ENCODE measurements at regions not wholly inside any gene's neighbourhood (a gene's known extent, or its start where the extent isn't known, plus 50 kb on each side); places are given as distances from the start of the nearest gene placed in this dataset.

DNA sequence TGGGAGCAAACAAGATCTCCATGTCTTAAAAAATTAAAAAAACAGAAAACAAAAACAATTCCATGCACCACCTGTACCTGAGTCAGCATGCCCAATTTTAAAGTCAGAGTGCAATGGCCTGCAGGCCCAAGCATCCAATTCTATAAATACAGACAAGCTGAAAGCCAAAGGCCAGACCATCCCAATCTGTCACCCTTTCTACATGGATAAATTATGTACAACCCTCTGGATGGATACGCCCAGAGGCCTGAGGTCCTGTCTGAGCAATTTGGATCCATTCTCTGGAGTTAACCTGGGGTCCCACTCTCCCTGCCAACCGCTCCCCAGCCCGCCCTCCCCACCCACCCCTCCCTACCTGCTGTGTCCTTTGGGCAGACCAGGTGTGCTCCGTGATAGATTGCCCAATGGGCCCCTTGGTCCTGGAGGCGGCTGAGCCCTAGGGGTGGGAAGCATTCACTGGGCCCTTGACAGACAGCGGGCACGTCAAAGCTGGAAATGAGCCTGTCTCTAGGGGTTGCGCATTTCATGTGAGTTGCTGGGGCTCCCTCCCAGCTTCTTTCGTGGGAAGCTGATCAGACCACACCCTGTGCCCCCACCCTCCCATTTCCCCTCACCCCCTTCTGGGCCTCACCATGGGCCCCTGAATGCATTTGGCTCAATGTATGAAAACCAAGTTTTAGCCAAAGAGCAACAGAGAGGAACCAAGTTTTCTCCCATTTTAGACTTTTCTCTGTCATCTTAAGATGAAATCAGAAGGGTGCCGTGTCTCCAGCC, 171.3 kb downstream of the BCL11B start:
- H3K4me3 ChIP-seq (ENCODE audit: low read depth, low read length), result no peak overlapping the region

DNA sequence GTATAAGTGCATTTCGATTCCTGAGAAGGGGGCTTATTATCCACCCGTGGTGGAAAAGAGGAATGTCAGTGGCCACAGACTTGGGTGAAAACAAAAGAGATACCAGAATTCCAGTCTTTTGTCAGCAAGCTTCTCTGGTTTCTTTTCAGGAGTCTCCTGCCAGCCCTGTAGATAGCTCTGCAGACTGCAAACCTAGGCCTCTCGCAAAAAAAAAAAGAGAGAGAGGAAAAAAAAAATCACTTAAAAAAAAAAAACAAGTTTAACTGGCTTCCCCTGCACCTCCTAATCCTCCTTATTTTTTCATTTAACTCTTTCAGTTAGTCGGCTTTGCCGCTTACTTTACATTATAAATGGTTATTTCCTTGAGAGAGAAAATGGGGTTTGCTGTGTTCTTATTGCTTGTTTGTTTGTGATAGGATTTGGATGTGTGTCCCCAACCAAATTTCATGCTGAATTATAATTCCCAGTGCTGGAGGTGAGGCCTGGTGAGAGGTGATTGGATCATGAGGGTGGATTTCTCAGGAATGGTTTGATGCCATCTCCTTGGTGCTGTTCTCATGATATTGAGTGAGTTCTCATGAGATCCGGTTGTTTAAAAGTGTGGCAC, 170.0 kb downstream of the BCL11B start:
- no peak overlapping the region for H3K4me3 ChIP-seq (ENCODE audit: low read depth, low read length)

- H3K4me3 ChIP-seq (ENCODE audit: low read depth, low read length), result no peak overlapping the region
These were observed 155.2 kb downstream of the BCL11B start for GRCh38 chr14:99116741-99117295.

DNA sequence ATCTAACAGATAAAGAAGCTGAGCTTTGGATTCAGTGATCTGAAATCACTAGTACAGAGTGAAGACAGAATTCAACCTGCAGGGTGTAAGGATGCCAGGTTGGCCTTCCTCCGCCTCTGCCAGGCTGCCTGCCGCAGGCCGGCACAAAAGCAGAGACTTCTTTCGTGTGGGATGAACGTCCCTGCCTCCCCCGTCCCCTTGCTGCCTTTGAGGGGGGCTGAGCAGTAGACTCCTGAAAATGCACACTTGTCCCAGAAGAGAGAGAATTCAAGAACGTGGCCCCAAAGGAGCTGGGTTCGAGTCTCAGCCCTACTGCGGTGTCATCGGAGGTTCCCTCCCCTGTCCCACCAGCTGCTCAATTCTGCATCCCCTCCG, 154.3 kb downstream of the BCL11B start:
- H3K4me3 ChIP-seq (ENCODE audit: low read depth, low read length), result no peak overlapping the region

DNA sequence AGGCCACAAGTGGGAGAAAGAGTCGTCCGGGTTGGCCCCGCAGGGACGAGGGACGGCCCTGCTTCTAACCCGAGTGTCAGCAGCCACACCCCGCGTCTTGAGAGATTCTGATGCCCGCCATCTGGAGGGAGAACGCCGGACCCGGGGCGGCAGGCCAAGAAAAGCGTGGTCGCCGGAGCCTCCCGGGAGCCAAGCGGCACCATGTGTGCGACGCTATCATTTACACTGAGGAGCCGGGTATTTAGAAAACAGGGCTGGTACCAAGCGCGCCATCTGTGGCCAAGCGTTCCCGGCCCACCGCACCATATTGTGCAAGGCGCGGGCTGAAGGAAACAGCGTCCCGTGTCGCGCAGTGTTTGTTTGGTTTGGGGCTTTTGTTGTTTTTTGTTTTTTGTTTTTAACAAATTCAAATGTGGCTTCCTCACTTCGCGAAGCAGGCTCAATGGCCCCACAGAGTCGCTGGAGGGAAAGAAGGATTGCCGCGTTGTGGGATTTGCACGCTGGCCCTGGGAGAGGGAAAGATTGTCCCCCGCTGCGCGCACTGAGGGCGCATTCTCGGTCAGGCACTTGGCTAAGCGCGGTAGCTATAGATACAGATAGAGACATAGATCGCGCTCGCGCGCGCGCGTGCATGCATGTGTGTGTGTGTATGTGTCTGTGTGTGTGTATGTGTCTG, 153.8 kb downstream of the BCL11B start:
- H3K4me3 ChIP-seq (ENCODE audit: low read depth, low read length), result peak overlapping the region; percentile 14

DNA sequence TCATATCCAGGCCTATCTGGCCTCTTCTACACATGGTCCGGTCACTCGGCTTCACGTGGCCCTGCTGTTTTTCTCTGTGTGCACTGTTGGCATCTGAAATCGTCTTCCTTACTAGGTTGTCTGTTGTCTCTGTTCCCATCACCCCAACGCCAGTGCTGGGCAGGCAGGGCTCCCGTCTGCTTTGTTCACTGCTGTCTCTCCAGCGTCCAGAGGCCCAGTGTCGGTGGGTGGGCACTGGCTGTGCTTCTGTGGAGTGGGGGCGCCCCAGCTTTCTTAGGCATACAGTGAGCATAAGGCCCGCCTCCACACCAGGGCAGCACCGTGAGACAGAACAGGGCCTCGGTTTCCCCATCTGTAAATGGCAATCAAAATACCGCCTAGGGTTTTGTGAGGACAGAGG, 153.1 kb downstream of the BCL11B start:
- H3K4me3 ChIP-seq (ENCODE audit: low read depth, low read length), result no peak overlapping the region

Data from iPS-11a (cell line).